Ascending aorta (tissue), 2 donors: ENCODE measurements at regions not wholly inside any gene's neighbourhood (a gene's known extent, or its start where the extent isn't known, plus 50 kb on each side); places are given as distances from the start of the nearest gene placed in this dataset.

Experiments
- DNase-seq, 2 donors: peaks; one replicate each; pipeline ENCODE4 v3.0.0-alpha.2; 2019; ENCODE audit warnings: low spot score in 2 of 2
- H3K27ac ChIP-seq, 2 donors: fragments of 200-600 bp; sonication (generic); one replicate each; pipeline ENCODE4 v1.5.1; 2016 to 2017; ENCODE audit warnings: mild to moderate bottlenecking in 1 of 2
- H3K27me3 ChIP-seq: fragments of 200-600 bp; sonication (generic); one replicate; pipeline ENCODE4 v1.5.1; 2017
- H3K36me3 ChIP-seq, 2 donors: fragments of 200-600 bp; sonication (generic); one replicate each; pipeline ENCODE4 v1.5.1; 2016
- H3K4me1 ChIP-seq, 2 donors: fragments of 200-600 bp; sonication (generic); one replicate each; pipeline ENCODE4 v1.5.1; 2016 to 2017; ENCODE audit warnings: mild to moderate bottlenecking in 1 of 2
- H3K4me3 ChIP-seq, 2 donors: fragments of 200-600 bp; sonication (generic); one replicate each; pipeline ENCODE4 v1.5.1; 2016 to 2017; ENCODE audit warnings: mild to moderate bottlenecking in 1 of 2
- H3K9me3 ChIP-seq, 2 donors: fragments of 200-600 bp; sonication (generic); one replicate each; pipeline ENCODE4 v1.5.1; 2016
- CTCF ChIP-seq, 3 experiments: fragments of 200-600 bp in 2 of 3; fragments of 450-650 bp in 1 of 3; sonication (generic) in 2 of 3; IDR thresholded peaks; one replicate each; pipeline ENCODE4 v1.5.1; 2016 to 2019; ENCODE audit warnings: antibody characterized with exemption in 3 of 3, mild to moderate bottlenecking in 1 of 3, moderate library complexity in 1 of 3
- intact Hi-C: fragments of 100-400 bp; cut with DNase I; formaldehyde crosslinking; loops from one replicate; pipeline ENCODE4 v1.15.1; 2023

DNA sequence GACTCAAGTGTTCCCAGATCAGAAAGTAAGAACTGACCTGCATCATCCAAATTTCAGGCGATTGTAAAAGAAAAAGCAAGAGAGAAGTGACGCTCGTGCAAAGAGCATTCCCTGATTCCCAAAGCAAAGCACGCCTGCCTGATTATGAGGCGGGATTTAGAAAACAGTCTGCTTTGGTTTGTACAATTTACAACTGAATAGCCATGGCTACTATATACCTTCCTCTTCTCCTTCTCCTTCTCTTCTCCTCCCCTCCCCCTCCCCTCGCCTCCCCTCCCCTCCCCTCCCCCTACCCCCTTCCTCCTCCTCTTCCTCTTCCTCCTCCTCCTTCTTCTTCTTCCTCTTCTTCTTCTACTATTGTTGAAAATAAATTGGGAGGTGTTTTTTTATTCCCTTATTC lies 782.9 kb downstream of the GALR1 start:
- Histone ChIP-seq H3K9me3 (no peaks in the 10 kb centered on the region), H3K27me3 (no peaks in the 10 kb centered on the region), H3K4me3 (no peak overlapping the region), H3K27ac (no peak overlapping the region), H3K36me3 (no peaks in the 10 kb centered on the region), H3K4me1 (no peaks in the 10 kb centered on the region)
- DNase-seq: no peak
- TF ChIP-seq CTCF (IDR thresholded peaks at IDR 0.05): no peak
- intact Hi-C loops: no loop called here

DNA sequence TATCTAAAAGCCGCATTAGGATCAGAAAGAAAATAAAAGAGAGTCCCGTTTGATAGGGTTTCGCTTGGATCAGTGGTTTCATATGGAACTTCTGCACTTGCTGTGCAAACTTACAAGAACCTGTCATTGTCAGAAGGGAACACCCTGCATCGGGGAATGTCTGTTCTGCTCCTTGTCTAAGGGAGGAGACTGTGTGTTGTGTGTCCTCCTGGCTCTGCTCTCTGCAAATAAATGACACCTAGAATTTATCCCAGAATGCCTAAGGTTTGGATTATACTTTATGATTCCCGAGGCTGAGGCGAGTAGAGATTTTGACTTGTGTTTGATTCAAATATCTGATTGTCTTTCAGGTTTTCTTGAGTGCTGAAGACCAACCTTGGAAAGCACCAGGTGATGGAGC lies 785.1 kb downstream of the GALR1 start:
- Histone ChIP-seq H3K36me3 (no peaks in the 10 kb centered on the region), H3K27me3 (no peaks in the 10 kb centered on the region), H3K9me3 (no peaks in the 10 kb centered on the region), H3K4me1 (no peaks in the 10 kb centered on the region), H3K27ac (no peak overlapping the region), H3K4me3 (no peak overlapping the region)
- intact Hi-C loops: no loop called here
- no peak for DNase-seq
- TF ChIP-seq CTCF (IDR thresholded peaks at IDR 0.05): no peak

DNA sequence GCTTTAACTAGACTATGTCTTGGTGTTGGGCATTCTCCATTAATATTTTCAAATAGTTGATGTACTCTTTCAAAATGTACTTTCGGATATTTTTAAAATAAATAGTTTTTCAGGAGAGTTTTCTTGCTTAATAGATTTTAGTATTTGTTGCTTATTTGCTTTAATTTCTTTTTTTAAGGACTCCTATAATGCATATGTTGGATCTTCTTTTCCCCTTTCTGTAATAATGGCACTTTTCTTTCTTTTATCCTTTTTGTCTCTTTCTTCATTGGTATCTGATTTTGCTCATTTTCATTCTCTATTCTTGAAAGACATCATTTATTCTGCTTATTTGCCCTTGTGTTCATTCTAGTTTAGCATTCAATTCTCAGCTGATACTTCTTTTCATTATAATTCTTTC lies 791.6 kb downstream of the GALR1 start:
- Histone ChIP-seq H3K36me3 (no peaks in the 10 kb centered on the region), H3K4me3 (no peak overlapping the region), H3K27ac (no peak overlapping the region), H3K4me1 (no peaks in the 10 kb centered on the region), H3K9me3 (peaks cover 0 to 13% of the 10 kb centered on the region in 2 donors), H3K27me3 (no peaks in the 10 kb centered on the region)
- TF ChIP-seq CTCF (IDR thresholded peaks at IDR 0.05): no peak
- intact Hi-C loops: no loop called here
- DNase-seq: no peak

DNA sequence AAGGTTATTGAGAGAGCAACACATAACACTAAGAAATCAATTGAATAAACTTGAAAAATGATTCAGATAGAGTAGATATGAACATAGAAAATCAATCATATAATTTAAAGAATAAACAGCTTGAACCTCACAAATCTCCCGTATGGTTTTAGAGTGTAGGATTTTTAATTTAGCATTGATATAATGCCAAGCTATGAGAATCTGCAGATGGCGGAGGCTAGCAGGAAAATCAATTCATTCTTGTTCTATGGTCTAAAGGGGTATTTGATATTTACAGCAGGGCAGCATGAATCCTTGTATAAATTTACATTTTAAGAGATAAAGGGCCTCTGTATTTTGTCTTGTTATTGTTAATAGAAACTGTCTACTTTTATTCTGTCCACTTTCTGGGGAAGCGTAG lies 797.0 kb downstream of the GALR1 start:
- H3K4me3 ChIP-seq: no peak overlapping the region
- no peak for TF ChIP-seq CTCF (IDR thresholded peaks at IDR 0.05)
- no peaks in the 10 kb centered on the region for H3K4me1 ChIP-seq
- intact Hi-C loops: no loop called here
- no peak for DNase-seq
- no peaks in the 10 kb centered on the region for H3K27me3 ChIP-seq
- H3K9me3 ChIP-seq: peaks cover 0 to 3% of the 10 kb centered on the region in 2 donors
- H3K36me3 ChIP-seq: no peaks in the 10 kb centered on the region
- H3K27ac ChIP-seq: no peak overlapping the region

GRCh38 chr18:78049281-78049680 lies 799.6 kb downstream of the GALR1 start:
- H3K4me1 ChIP-seq: no peaks in the 10 kb centered on the region
- H3K4me3 ChIP-seq: no peak overlapping the region
- H3K27me3 ChIP-seq: no peaks in the 10 kb centered on the region
- intact Hi-C loops: no loop called here
- no peak for DNase-seq
- TF ChIP-seq CTCF (IDR thresholded peaks at IDR 0.05): no peak
- H3K36me3 ChIP-seq: no peaks in the 10 kb centered on the region
- no peaks in the 10 kb centered on the region for H3K9me3 ChIP-seq
- no peak overlapping the region for H3K27ac ChIP-seq

- Histone ChIP-seq H3K27ac (no peak overlapping the region), H3K36me3 (no peaks in the 10 kb centered on the region), H3K27me3 (no peaks in the 10 kb centered on the region), H3K4me1 (no peaks in the 10 kb centered on the region), H3K4me3 (no peak overlapping the region), H3K9me3 (no peaks in the 10 kb centered on the region)
- intact Hi-C loops: no loop called here
- DNase-seq: no peak
- no peak for TF ChIP-seq CTCF (IDR thresholded peaks at IDR 0.05)
Measured at GRCh38 chr18:78054801-78055200, 805.2 kb downstream of the GALR1 start.
